Astrocyte (in vitro differentiated cells and primary cell): ENCODE measurements at regions not wholly inside any gene's neighbourhood (a gene's known extent, or its start where the extent isn't known, plus 50 kb on each side); places are given as distances from the start of the nearest gene placed in this dataset.

Experiments
- DNase-seq: peaks from one replicate; pipeline ENCODE4 v3.0.0-alpha.2; 2010; ENCODE audit warnings: low read depth
- FAIRE-seq: peaks from 2 replicates; lab custom pipeline; 2011; peaks lifted over from hg19 to GRCh38; lab: Jason Lieb, UNC
- H2AFZ ChIP-seq: 2 replicates; pipeline ENCODE4 v1.6.0; 2012; ENCODE audit warnings: low read depth, low read length, inconsistent platforms
- H3K27ac ChIP-seq: 2 replicates; pipeline ENCODE4 v1.5.1; 2011; ENCODE audit warnings: low read depth, low read length, inconsistent platforms
- H3K27me3 ChIP-seq: 2 replicates; pipeline ENCODE4 v1.6.0; 2011; ENCODE audit warnings: low read length, inconsistent platforms; ENCODE audit not compliant: insufficient read depth
- H3K36me3 ChIP-seq: 2 replicates; pipeline ENCODE4 v1.5.1; 2011; ENCODE audit warnings: low read length, inconsistent platforms; ENCODE audit not compliant: insufficient read depth
- H3K4me1 ChIP-seq: 2 replicates; pipeline ENCODE4 v1.5.1; 2011; ENCODE audit warnings: low read length, inconsistent platforms; ENCODE audit not compliant: insufficient read depth
- H3K4me2 ChIP-seq: 2 replicates; pipeline ENCODE4 v1.6.0; 2012; ENCODE audit warnings: low read length, inconsistent platforms
- H3K4me3 ChIP-seq: 2 replicates; pipeline ENCODE4 v1.5.1; 2011; ENCODE audit warnings: low read depth, mild to moderate bottlenecking, low read length, inconsistent platforms; ENCODE audit not compliant: insufficient read depth
- H3K79me2 ChIP-seq: 2 replicates; pipeline ENCODE4 v1.6.0; 2012; ENCODE audit warnings: mild to moderate bottlenecking, low read length, inconsistent platforms; ENCODE audit not compliant: insufficient read depth
- H3K9ac ChIP-seq: 2 replicates; pipeline ENCODE4 v1.6.0; 2012; ENCODE audit warnings: mild to moderate bottlenecking, low read length, inconsistent platforms
- H3K9me3 ChIP-seq: 2 replicates; pipeline ENCODE4 v1.5.1; 2012; ENCODE audit warnings: low read depth, mild to moderate bottlenecking, low read length, inconsistent platforms; ENCODE audit not compliant: insufficient read depth
- H4K20me1 ChIP-seq: 2 replicates; pipeline ENCODE4 v1.6.0; 2012; ENCODE audit warnings: low read length, inconsistent platforms; ENCODE audit not compliant: insufficient read depth
- H3K27ac Mint-ChIP-seq: one replicate; pipeline ENCODE4 v1.8.0; 2021; ENCODE audit warnings: mild to moderate bottlenecking, mixed read lengths; ENCODE audit not compliant: unreplicated experiment
- H3K27me3 Mint-ChIP-seq: one replicate; pipeline ENCODE4 v1.8.0; 2021; ENCODE audit warnings: low read depth, mixed read lengths; ENCODE audit not compliant: unreplicated experiment
- H3K36me3 Mint-ChIP-seq: one replicate; pipeline ENCODE4 v1.8.0; 2021; ENCODE audit warnings: low read depth, mixed read lengths; ENCODE audit not compliant: unreplicated experiment
- H3K4me1 Mint-ChIP-seq: one replicate; pipeline ENCODE4 v1.8.0; 2021; ENCODE audit warnings: low read depth, mixed read lengths; ENCODE audit not compliant: unreplicated experiment
- H3K4me3 Mint-ChIP-seq: one replicate; pipeline ENCODE4 v1.8.0; 2021; ENCODE audit warnings: mild to moderate bottlenecking, moderate library complexity, mixed read lengths; ENCODE audit not compliant: unreplicated experiment
- H3K9me3 Mint-ChIP-seq: one replicate; pipeline ENCODE4 v1.8.0; 2021; ENCODE audit warnings: mild to moderate bottlenecking, mixed read lengths; ENCODE audit not compliant: unreplicated experiment
- EZH2 ChIP-seq: IDR thresholded peaks from 2 replicates; pipeline ENCODE4 v1.6.1; 2012; ENCODE audit warnings: mild to moderate bottlenecking, low read length, inconsistent platforms; ENCODE audit not compliant: insufficient read depth
- TF ChIP-seq, protein P1 (sequence below): IDR thresholded peaks from 2 replicates; pipeline ENCODE4 v1.5.1; 2011; ENCODE audit warnings: low read depth, mild to moderate bottlenecking, inconsistent platforms, low read length, moderate library complexity; ENCODE audit not compliant: insufficient read depth

DNA sequence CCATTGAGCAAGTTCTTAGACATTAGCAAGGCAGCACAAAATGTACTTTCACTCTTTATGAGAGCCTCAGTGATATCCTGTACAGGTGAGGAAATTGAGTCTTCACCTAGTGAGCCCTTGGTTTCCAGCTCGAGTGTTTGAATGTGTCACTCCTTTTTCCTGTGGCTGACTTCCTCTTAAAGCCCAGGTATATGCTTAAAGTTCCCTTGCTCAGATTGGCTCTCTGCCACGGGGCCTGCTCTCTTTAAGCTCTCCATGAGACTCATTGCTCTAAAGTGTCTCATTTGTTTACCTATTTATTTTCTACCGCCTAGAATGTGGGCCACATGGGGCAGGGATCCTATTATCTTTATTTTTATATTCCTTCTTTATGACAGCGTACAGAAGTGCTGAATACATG, 324.9 kb downstream of the SIPA1L2 start:
- FAIRE-seq: no peak
- no peak overlapping the region for H2AFZ ChIP-seq
- Mint-ChIP-seq H3K9me3 (peaks cover 4% of the 10 kb centered on the region), H3K36me3 (no peaks in the 10 kb centered on the region), H3K4me1 (no peaks in the 10 kb centered on the region), H3K27ac (no peak overlapping the region), H3K27me3 (peaks cover 19% of the 10 kb centered on the region), H3K4me3 (no peak overlapping the region)
- H3K36me3 ChIP-seq: no peaks in the 10 kb centered on the region
- no peak for DNase-seq
- H3K27me3 ChIP-seq: no peaks in the 10 kb centered on the region
- TF ChIP-seq EZH2: no peak
- TF ChIP-seq, protein P1, sequence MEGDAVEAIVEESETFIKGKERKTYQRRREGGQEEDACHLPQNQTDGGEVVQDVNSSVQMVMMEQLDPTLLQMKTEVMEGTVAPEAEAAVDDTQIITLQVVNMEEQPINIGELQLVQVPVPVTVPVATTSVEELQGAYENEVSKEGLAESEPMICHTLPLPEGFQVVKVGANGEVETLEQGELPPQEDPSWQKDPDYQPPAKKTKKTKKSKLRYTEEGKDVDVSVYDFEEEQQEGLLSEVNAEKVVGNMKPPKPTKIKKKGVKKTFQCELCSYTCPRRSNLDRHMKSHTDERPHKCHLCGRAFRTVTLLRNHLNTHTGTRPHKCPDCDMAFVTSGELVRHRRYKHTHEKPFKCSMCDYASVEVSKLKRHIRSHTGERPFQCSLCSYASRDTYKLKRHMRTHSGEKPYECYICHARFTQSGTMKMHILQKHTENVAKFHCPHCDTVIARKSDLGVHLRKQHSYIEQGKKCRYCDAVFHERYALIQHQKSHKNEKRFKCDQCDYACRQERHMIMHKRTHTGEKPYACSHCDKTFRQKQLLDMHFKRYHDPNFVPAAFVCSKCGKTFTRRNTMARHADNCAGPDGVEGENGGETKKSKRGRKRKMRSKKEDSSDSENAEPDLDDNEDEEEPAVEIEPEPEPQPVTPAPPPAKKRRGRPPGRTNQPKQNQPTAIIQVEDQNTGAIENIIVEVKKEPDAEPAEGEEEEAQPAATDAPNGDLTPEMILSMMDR: no peak
- H3K4me3 ChIP-seq: no peak overlapping the region
- H3K9ac ChIP-seq: no peak overlapping the region
- no peak overlapping the region for H3K27ac ChIP-seq
- no peaks in the 10 kb centered on the region for H3K79me2 ChIP-seq
- H3K4me2 ChIP-seq: no peak overlapping the region
- H4K20me1 ChIP-seq: no peaks in the 10 kb centered on the region
- H3K4me1 ChIP-seq: no peaks in the 10 kb centered on the region
- no peaks in the 10 kb centered on the region for H3K9me3 ChIP-seq

DNA sequence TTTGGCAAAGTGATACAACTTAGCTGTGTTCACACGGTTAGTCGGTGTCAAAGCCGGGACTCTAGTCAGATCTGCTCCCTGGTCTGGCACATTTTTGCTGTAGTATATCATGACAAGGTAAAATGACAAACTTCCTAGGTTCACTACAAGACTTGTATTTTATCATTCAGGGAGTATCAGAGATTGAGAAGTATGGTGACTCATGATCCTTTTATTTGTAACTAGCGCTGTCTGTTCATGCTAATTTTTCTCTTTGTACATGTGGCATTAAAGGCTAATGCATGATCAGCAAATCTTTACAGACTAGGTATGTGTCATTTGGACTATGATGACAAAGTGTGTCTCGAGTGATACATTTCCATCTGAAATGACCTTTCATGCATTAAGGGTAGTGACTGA, 326.7 kb downstream of the SIPA1L2 start:
- Mint-ChIP-seq H3K4me1 (no peaks in the 10 kb centered on the region), H3K27ac (no peak overlapping the region), H3K4me3 (no peak overlapping the region), H3K9me3 (peaks cover 6% of the 10 kb centered on the region), H3K36me3 (no peaks in the 10 kb centered on the region), H3K27me3 (peaks cover 15% of the 10 kb centered on the region)
- Histone ChIP-seq H2AFZ (no peak overlapping the region), H3K9ac (no peak overlapping the region), H3K9me3 (no peaks in the 10 kb centered on the region), H3K27ac (no peak overlapping the region), H4K20me1 (no peaks in the 10 kb centered on the region), H3K4me2 (no peak overlapping the region), H3K4me1 (no peaks in the 10 kb centered on the region), H3K79me2 (no peaks in the 10 kb centered on the region), H3K4me3 (no peak overlapping the region), H3K27me3 (no peaks in the 10 kb centered on the region), H3K36me3 (no peaks in the 10 kb centered on the region)
- TF ChIP-seq, protein P1: no peak
- TF ChIP-seq EZH2: no peak
- DNase-seq (peak; percentile 6), FAIRE-seq (no peak)

DNA sequence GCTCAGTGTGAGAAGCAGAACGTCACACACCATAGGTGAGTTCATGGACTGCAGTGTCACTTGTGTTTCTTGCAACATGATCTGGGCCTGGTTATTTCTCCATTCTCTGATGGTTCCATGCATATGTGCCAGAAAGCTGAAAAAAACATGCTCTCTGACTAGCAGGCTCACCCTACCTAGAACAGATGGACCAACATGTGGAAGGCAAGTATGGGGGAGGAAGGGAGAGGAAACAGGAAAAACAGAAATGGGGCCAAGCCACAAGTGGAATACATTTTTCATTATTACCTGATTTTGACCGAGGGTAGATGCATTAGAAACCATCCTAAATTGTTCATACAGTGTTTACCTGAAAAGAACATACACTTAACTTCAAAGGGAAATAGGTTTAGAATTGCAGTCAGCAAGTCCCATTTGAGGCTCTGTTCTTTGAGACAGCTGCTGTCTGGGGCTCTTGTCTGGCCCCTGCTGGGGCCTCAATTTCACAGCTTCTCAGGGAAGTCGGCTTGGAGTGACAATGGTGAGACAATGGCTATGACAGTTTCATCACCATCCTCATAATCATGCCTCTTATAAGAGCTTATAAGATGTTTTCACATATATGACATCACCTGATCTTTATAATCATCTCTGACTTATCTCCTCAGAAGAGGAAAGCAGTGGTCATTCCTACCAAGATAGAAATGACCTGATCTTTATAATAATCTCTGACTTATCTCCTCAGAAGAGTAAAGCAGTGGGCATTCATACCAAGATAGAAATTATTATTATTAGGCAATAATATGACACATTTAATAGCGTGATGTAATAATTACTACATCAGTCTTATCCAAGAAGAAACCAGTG, 327.3 kb downstream of the SIPA1L2 start:
- Mint-ChIP-seq H3K9me3 (peaks cover 4% of the 10 kb centered on the region), H3K4me3 (no peak overlapping the region), H3K4me1 (no peaks in the 10 kb centered on the region), H3K27me3 (peaks cover 15% of the 10 kb centered on the region), H3K27ac (no peak overlapping the region), H3K36me3 (no peaks in the 10 kb centered on the region)
- H3K9me3 ChIP-seq: no peaks in the 10 kb centered on the region
- H4K20me1 ChIP-seq: no peaks in the 10 kb centered on the region
- FAIRE-seq (no peak), DNase-seq (no peak)
- no peak overlapping the region for H3K9ac ChIP-seq
- no peaks in the 10 kb centered on the region for H3K36me3 ChIP-seq
- TF ChIP-seq EZH2: no peak
- TF ChIP-seq, protein P1: no peak
- H3K79me2 ChIP-seq: no peaks in the 10 kb centered on the region
- no peak overlapping the region for H2AFZ ChIP-seq
- no peak overlapping the region for H3K27ac ChIP-seq
- no peaks in the 10 kb centered on the region for H3K4me1 ChIP-seq
- no peaks in the 10 kb centered on the region for H3K27me3 ChIP-seq
- H3K4me3 ChIP-seq: no peak overlapping the region
- H3K4me2 ChIP-seq: no peak overlapping the region
